Activated CD4-positive, alpha-beta memory T cell treated with anti-CD3 and anti-CD28 coated beads, Interleukin-2, amount 10 ng/mL, durations not matched to agents 7 days and 5 days (primary cell): ENCODE measurements at regions not wholly inside any gene's neighbourhood (a gene's known extent, or its start where the extent isn't known, plus 50 kb on each side); places are given as distances from the start of the nearest gene placed in this dataset.

Experiments
- CTCF ChIA-PET: fragments of 350-600 bp; sonication (Branson Sonifier 250); formaldehyde crosslinking; loops from one replicate; lab custom pipeline; 2021; ENCODE audit warnings: antibody characterized with exemption, inconsistent platforms; lab: Charles Lee
- POLR2A ChIA-PET: fragments of 350-600 bp; sonication (Branson Sonifier 250); formaldehyde crosslinking; loops from one replicate; lab custom pipeline; 2021; ENCODE audit warnings: antibody characterized with exemption; lab: Charles Lee
- DNase-seq: peaks from one replicate; pipeline ENCODE4 v3.0.0-alpha.2; 2020
- H3K27ac Mint-ChIP-seq: one replicate; pipeline ENCODE4 v1.8.0; 2021; ENCODE audit warnings: mild to moderate bottlenecking, mixed read lengths
- H3K27me3 Mint-ChIP-seq: one replicate; pipeline ENCODE4 v1.8.0; 2021; ENCODE audit warnings: mixed read lengths
- H3K36me3 Mint-ChIP-seq: one replicate; pipeline ENCODE4 v1.8.0; 2021; ENCODE audit warnings: low read depth, mixed read lengths
- H3K4me1 Mint-ChIP-seq: one replicate; pipeline ENCODE4 v1.8.0; 2021; ENCODE audit warnings: mixed read lengths
- H3K4me3 Mint-ChIP-seq: one replicate; pipeline ENCODE4 v1.8.0; 2021; ENCODE audit warnings: mild to moderate bottlenecking, mixed read lengths
- H3K9me3 Mint-ChIP-seq: one replicate; pipeline ENCODE4 v1.8.0; 2021; ENCODE audit warnings: mixed read lengths

DNA sequence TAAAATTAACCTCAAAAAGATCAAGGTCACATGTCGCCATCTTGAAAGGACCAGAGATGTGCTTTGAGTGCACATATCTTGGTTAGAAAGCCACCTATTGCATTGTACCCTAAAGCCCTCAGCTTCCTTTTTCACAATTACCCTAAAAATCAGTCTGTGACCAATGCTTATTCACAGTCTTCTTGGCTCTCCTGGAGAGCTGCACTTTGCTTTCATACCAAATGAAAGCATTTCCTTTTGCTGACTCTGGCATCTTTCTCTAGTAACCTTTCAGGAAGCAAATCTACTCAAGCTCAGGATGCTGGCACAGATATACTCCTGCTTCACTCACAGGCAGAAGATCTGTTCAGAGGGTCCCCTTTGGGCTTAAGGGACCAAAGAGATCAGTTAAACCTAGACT lies 160.7 kb upstream of the PUM3 start:
- no peaks in the 10 kb centered on the region for H3K4me1 Mint-ChIP-seq
- peaks cover 4% of the 10 kb centered on the region for H3K9me3 Mint-ChIP-seq
- H3K27ac Mint-ChIP-seq, result no peak overlapping the region
- H3K4me3 Mint-ChIP-seq, result no peak overlapping the region
- POLR2A ChIA-PET, result no interaction called here
- no peak for DNase-seq
- CTCF ChIA-PET, result no interaction called here
- H3K27me3 Mint-ChIP-seq, result no peaks in the 10 kb centered on the region
- H3K36me3 Mint-ChIP-seq, result no peaks in the 10 kb centered on the region

DNA sequence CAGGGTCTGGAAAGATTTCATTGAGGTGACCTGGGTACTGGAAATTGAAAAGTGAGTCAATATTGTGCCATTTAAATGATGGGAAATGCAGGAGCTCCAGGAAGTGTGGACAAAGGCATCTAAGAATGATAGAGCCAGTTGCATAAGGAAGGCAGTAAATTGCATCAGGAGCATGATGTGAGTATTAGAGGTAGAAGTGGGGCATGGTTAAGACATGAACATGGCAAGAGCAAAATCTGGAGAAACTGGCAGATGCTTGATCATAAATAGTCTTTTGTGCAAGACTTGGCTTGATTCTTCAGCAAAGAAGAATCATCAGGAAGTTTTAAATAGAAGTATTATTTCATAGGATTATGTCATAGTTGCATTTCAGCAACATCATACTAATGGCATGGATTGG lies 157.4 kb upstream of the PUM3 start:
- CTCF ChIA-PET, result no interaction called here
- no peak overlapping the region for H3K4me3 Mint-ChIP-seq
- H3K27ac Mint-ChIP-seq, result no peak overlapping the region

DNA sequence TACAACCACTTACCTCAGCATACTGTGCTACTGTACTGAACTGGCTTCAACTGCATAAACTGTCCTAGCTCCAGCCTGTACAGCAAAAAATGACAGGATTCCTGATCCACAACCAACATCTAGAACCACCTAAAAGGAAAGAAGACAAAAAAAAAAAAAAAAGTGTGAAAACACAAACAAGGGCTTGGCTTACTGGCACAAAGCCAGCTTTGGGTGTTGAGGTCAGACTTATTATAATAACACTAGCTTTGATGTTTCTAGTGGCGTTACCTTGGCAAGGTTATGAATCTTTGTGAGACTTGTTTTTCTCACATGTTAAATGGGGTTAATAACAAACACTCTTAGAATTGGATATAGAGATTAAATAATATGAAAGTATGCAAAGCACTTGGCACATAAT lies 148.5 kb upstream of the PUM3 start:
- POLR2A ChIA-PET, result no interaction called here
- DNase-seq, result no peak
- no peak overlapping the region for H3K27ac Mint-ChIP-seq
- no peaks in the 10 kb centered on the region for H3K4me1 Mint-ChIP-seq
- no peaks in the 10 kb centered on the region for H3K36me3 Mint-ChIP-seq
- H3K4me3 Mint-ChIP-seq, result no peak overlapping the region
- no peaks in the 10 kb centered on the region for H3K9me3 Mint-ChIP-seq
- CTCF ChIA-PET, result interaction anchor here (0.6 kb wide), 1 partner anchor 96 kb away, joined by 4 read pairs; no protein-coding TSS in a partner anchor
- H3K27me3 Mint-ChIP-seq, result no peaks in the 10 kb centered on the region

More for the DNA sequence above, 157.4 kb upstream of the PUM3 start:
- peaks cover 4% of the 10 kb centered on the region for H3K9me3 Mint-ChIP-seq
- no peaks in the 10 kb centered on the region for H3K4me1 Mint-ChIP-seq
- H3K27me3 Mint-ChIP-seq, result no peaks in the 10 kb centered on the region
- DNase-seq, result no peak
- no peaks in the 10 kb centered on the region for H3K36me3 Mint-ChIP-seq
- POLR2A ChIA-PET, result no interaction called here

DNA sequence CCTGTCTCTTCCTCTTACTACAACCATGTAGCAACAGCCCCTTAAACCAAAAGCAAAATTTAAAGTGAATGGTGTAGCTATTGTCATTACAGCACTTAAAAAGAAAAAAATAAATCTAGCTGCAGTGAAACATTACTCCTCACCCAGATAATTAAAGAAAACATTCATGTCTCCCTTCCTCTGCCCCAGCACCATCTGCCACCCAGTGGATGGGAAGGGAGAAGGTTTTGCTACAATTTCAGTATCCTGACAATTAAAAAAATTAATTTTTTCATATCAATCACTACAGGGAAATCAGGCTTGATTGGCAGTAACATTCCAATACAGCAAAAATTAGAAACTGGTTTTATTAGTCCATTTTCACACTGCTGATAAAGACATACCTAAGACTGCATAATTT lies 147.4 kb upstream of the PUM3 start:
- peaks cover 2% of the 10 kb centered on the region for H3K27me3 Mint-ChIP-seq
- DNase-seq, result no peak
- no peak overlapping the region for H3K4me3 Mint-ChIP-seq
- ChIA-PET CTCF (no interaction called here), POLR2A (no interaction called here)
- no peaks in the 10 kb centered on the region for H3K4me1 Mint-ChIP-seq
- H3K9me3 Mint-ChIP-seq, result no peaks in the 10 kb centered on the region
- H3K27ac Mint-ChIP-seq, result no peak overlapping the region
- no peaks in the 10 kb centered on the region for H3K36me3 Mint-ChIP-seq

DNA sequence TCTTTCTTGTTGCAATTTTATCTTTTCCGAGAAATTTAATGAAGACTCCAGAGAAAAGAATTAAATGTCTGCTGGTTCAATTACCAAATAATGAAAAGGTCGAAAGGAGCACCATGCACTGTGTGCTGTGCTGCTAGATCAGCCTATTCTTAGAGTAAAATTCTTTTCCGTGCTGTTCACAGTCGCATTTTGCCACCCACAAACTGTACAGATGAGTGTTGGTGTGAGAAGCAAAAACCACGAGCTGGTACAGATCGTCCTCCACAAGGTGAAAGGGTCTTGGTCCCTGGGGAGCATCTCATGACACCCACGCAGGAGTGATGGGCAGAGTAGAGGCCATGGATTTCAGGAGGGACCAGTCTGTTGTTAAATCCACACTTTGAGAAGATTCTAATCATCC lies 143.8 kb upstream of the PUM3 start:
- no peaks in the 10 kb centered on the region for H3K36me3 Mint-ChIP-seq
- no peak overlapping the region for H3K27ac Mint-ChIP-seq
- no peaks in the 10 kb centered on the region for H3K9me3 Mint-ChIP-seq
- ChIA-PET POLR2A (no interaction called here), CTCF (no interaction called here)
- H3K4me1 Mint-ChIP-seq, result no peaks in the 10 kb centered on the region
- peaks cover 2% of the 10 kb centered on the region for H3K27me3 Mint-ChIP-seq
- no peak overlapping the region for H3K4me3 Mint-ChIP-seq
- DNase-seq, result no peak

DNA sequence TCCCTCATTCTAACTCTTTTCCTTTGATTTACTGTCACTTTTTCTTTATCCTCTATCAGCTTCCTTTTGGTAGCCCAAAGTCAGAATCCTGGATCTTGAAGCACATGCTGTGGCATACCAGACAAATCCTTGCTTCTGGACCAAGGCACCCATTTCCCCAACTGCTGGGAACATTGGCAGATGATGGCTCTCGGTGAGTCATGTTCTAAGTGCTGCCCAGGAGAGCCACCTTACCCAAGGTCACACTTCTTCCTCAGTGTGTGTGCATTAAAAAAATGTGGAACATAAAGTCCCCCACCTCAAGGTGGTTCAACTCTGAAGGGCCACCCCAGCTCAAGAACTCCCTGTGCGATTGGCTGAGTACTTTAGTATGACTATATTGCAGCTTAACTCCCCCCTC lies 141.4 kb upstream of the PUM3 start:
- no peaks in the 10 kb centered on the region for H3K36me3 Mint-ChIP-seq
- no peaks in the 10 kb centered on the region for H3K9me3 Mint-ChIP-seq
- DNase-seq, result no peak
- H3K4me1 Mint-ChIP-seq, result no peaks in the 10 kb centered on the region
- H3K27me3 Mint-ChIP-seq, result peaks cover 2% of the 10 kb centered on the region
- POLR2A ChIA-PET, result no interaction called here
- CTCF ChIA-PET, result no interaction called here
- no peak overlapping the region for H3K27ac Mint-ChIP-seq
- H3K4me3 Mint-ChIP-seq, result no peak overlapping the region

DNA sequence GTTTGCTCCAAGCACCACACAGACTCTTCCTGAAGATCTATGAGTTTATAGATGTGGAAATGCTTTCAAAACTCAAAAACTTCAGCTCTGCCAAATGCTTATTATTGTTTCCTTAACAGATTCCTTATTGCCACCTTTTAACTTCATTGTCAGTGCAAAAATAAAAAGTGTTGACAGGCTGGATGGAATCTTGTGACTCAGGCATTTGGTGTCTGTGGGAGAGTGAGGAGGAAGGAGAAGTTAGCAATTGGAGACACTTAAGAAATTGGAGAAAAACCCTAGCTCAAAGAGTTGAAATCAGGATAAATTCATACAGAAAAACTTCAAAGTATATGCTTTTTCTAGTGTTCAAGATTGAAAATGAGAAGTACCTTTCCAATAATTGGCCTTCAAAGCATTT lies 140.6 kb upstream of the PUM3 start:
- no peaks in the 10 kb centered on the region for H3K9me3 Mint-ChIP-seq
- CTCF ChIA-PET, result no interaction called here
- no peak for DNase-seq
- H3K27me3 Mint-ChIP-seq, result peaks cover 2% of the 10 kb centered on the region
- no peak overlapping the region for H3K4me3 Mint-ChIP-seq
- POLR2A ChIA-PET, result no interaction called here
- H3K4me1 Mint-ChIP-seq, result no peaks in the 10 kb centered on the region
- no peak overlapping the region for H3K27ac Mint-ChIP-seq
- H3K36me3 Mint-ChIP-seq, result no peaks in the 10 kb centered on the region

DNA sequence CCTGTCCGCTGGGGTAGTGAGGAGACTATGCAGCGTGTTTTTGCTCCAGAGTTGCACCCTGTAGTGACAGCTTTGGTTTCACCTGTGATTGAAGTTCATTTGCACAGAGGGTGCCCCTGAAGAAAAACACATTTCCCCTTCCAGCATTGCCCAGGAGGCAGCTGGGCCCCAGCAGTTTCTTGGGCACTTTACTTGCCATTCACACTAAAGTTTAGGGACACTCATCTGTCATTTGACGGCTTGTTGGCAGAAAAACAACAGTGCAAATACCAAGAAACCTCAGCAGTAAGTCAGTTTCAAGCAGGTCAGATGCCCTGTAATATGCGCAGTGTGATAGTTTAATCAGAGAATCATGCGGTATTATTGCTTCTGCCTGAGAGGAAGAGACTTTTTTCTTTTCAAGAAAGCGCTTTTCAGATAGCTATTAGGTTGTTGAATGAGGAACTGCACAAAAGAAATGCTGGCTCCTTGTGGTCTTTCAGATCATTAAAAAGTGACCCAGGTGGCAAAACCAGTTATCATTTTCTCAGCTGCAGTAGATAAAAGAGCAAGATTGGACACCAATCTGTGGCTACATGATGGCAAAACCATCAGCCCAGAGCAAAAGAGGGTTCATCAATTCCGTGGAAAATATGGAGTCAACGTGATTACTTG lies 136.2 kb upstream of the PUM3 start:
- Mint-ChIP-seq H3K27ac (no peak overlapping the region), H3K27me3 (peaks cover 2% of the 10 kb centered on the region), H3K9me3 (no peaks in the 10 kb centered on the region), H3K36me3 (no peaks in the 10 kb centered on the region), H3K4me3 (no peak overlapping the region), H3K4me1 (no peaks in the 10 kb centered on the region)
- POLR2A ChIA-PET, result no interaction called here
- no peak for DNase-seq
- CTCF ChIA-PET, result no interaction called here

DNA sequence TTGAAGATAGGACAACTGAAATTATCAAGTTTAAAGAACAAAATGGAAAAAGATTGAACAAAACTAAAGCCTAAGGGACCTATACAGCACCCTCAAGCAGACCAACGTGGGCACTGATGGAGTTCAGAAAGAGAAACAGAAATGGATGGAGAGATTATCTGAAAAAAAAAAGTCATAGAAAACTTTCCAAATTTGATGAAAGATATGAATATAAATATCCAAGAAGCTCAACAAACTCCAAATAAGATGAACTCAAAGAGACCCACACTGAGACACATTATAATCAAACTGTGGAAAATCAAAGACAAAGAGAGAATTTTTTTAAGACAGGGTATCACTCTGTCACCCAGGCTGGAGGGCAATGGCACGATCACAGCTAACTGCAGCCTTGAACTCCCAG lies 128.6 kb upstream of the PUM3 start:
- no peak overlapping the region for H3K4me3 Mint-ChIP-seq
- no peak for DNase-seq
- POLR2A ChIA-PET, result no interaction called here
- CTCF ChIA-PET, result no interaction called here
- no peaks in the 10 kb centered on the region for H3K27me3 Mint-ChIP-seq
- H3K36me3 Mint-ChIP-seq, result no peaks in the 10 kb centered on the region
- H3K9me3 Mint-ChIP-seq, result no peaks in the 10 kb centered on the region
- no peaks in the 10 kb centered on the region for H3K4me1 Mint-ChIP-seq
- H3K27ac Mint-ChIP-seq, result no peak overlapping the region

DNA sequence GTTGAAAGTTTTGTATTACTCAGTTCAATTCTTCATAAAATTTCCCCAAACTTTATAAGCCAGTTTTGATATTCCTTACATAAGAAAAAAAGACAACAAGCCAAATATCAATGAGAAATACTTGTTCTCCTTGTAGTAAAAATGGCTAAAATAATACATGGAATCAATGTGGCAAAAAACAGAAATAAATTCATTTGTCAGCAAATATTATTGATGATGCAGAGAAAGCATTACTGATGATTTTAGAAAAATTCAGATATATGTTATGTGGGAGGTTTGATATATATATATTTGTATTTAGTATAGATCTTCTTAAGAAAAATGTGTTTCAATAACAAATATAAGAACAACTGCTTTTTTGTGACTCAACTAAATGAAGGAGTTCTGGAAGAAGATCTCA lies 127.0 kb upstream of the PUM3 start:
- H3K36me3 Mint-ChIP-seq, result no peaks in the 10 kb centered on the region
- ChIA-PET POLR2A (no interaction called here), CTCF (no interaction called here)
- no peaks in the 10 kb centered on the region for H3K4me1 Mint-ChIP-seq
- no peaks in the 10 kb centered on the region for H3K9me3 Mint-ChIP-seq
- H3K27ac Mint-ChIP-seq, result no peak overlapping the region
- no peaks in the 10 kb centered on the region for H3K27me3 Mint-ChIP-seq
- H3K4me3 Mint-ChIP-seq, result no peak overlapping the region
- DNase-seq, result no peak

DNA sequence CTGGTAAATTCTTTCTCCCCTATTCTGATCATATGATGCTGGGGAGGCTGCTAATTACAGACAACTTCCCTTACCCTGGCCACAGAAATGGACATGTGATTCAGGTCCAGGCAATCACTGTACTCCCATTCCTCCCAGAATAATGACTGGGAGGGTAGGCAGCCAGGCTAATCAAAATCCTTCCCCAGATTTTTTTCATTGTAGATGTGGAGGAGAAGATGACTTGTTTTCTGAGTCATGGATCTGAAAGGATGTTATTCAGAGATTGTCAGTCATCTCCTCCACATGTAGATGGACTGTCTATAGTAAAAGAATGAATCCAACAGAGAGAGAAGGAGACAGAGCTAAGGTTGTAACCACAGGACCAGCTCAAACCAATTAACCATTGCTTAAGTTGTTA lies 123.9 kb upstream of the PUM3 start:
- POLR2A ChIA-PET, result no interaction called here
- Mint-ChIP-seq H3K27ac (no peak overlapping the region), H3K36me3 (no peaks in the 10 kb centered on the region), H3K4me1 (no peaks in the 10 kb centered on the region), H3K27me3 (no peaks in the 10 kb centered on the region), H3K4me3 (no peak overlapping the region), H3K9me3 (no peaks in the 10 kb centered on the region)
- CTCF ChIA-PET, result no interaction called here
- DNase-seq, result no peak

DNA sequence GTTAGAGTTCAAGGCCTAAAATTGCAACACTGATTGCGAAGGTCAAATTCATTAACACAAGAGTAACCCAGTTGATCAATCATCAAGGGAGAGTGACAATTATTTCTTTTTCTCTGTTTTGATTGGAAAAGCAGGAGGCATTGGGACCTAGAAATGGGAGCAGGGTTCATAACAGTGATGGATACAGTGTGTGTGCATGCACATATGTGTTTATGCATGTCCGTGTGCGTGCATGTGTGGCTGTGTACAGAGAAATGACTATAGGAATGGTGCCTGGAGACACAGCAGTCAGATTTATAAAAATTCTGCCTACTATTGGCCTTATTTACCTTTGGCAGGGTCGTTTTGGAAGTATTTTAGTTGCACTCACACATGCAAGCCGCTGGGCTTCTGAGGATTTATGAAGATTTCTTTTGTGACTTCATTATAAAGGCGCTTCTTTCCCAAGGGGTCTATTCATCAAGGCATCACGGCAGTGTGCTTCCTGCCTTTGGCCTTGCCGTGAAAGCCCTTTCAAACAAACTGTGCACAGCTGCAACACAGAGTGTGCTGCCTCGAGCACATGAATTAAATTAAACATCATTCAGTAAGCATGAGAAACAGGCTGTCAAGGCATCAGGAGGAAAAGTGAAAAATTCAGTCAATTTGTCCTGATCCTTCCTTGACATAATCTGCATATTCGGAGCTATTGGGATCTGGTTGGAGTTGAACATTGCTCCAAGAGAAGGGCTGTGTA lies 122.8 kb upstream of the PUM3 start:
- Mint-ChIP-seq H3K36me3 (no peaks in the 10 kb centered on the region), H3K9me3 (no peaks in the 10 kb centered on the region), H3K27me3 (no peaks in the 10 kb centered on the region), H3K27ac (no peak overlapping the region), H3K4me1 (no peaks in the 10 kb centered on the region), H3K4me3 (no peak overlapping the region)
- ChIA-PET CTCF (no interaction called here), POLR2A (no interaction called here)
- DNase-seq, result no peak

DNA sequence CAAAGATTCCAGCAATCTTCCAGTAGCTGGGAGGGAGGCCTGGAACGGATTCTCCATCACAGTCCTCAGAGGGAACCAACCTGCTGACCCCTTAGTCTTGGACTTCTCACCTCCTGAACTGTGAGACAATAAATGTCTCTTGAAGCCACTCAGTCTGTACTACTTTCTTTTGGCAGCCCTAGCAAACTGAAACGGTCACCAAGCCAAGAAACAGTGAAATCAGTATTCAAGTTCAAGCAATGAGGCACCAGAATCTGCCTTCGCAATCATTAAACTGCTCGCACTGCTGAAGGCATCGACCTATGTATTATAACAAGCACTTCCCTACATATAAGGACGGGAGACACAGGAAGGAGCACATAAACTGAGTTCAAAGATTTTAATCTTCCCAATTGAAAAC lies 120.6 kb upstream of the PUM3 start:
- ChIA-PET POLR2A (no interaction called here), CTCF (no interaction called here)
- no peaks in the 10 kb centered on the region for H3K4me1 Mint-ChIP-seq
- H3K4me3 Mint-ChIP-seq, result no peak overlapping the region
- no peaks in the 10 kb centered on the region for H3K27me3 Mint-ChIP-seq
- no peaks in the 10 kb centered on the region for H3K36me3 Mint-ChIP-seq
- no peaks in the 10 kb centered on the region for H3K9me3 Mint-ChIP-seq
- H3K27ac Mint-ChIP-seq, result no peak overlapping the region
- DNase-seq, result no peak

DNA sequence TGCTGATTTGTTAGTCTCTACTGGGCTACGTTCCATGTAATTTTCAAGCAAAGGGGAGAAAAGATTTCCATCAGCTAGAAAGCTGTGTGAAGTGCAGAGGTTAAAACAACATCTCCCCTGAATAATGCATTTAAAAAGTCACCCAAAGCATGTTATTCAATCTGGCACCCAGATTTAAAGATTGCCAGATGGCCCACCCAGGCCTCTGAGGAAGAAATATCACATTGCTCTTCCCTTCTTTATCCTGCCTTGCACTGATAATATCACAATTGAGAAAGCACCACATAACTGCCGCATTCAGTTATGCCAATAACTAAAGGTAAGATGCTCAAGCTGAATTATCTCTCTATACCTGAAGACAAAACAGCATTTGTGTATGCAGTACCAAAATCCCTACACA lies 119.4 kb upstream of the PUM3 start:
- Mint-ChIP-seq H3K9me3 (no peaks in the 10 kb centered on the region), H3K36me3 (no peaks in the 10 kb centered on the region), H3K27me3 (peaks cover 2% of the 10 kb centered on the region), H3K4me3 (no peak overlapping the region), H3K27ac (no peak overlapping the region), H3K4me1 (no peaks in the 10 kb centered on the region)
- DNase-seq, result no peak
- ChIA-PET POLR2A (no interaction called here), CTCF (no interaction called here)
